ENCODE measurements at regions not wholly inside any gene's neighbourhood (a gene's known extent, or its start where the extent isn't known, plus 50 kb on each side); places are given as distances from the start of the nearest gene placed in this dataset.

- TF ChIP-seq CTCF (IDR thresholded peaks at IDR 0.05 in 2 of 3, conservative IDR thresholded peaks at IDR 0.05 in 1 of 3; ENCODE audit: borderline replicate concordance in 1 of 3, insufficient read depth in 1 of 3, low read depth in 2 of 3, low read length in 2 of 3): no peak
- no peak for TF ChIP-seq ZNF274 (IDR thresholded peaks at IDR 0.05; ENCODE audit: low read depth, low read length)
- TF ChIP-seq POLR2AphosphoS5 (IDR thresholded peaks at IDR 0.05; ENCODE audit: low read depth, low read length): no peak
- no peak for TF ChIP-seq MAX (IDR thresholded peaks at IDR 0.05)
- no peak for TF ChIP-seq JUND (IDR thresholded peaks at IDR 0.05)
- no peak for TF ChIP-seq RAD21 (IDR thresholded peaks at IDR 0.05; ENCODE audit: low read depth)
Measured at GRCh38 chr3:132247211-132247610, 70.0 kb upstream of the ACP3 start.

All from HCT116 (cell line).